A549 (cell line): ENCODE measurements at regions not wholly inside any gene's neighbourhood (a gene's known extent, or its start where the extent isn't known, plus 50 kb on each side); places are given as distances from the start of the nearest gene placed in this dataset.

Experiments
- ATAC-seq, 2 experiments: fragments of 200-7000 bp in 1 of 2; fragments of >200 bp in 1 of 2; cut with Nextera tagmentation in 1 of 2; cut with Tn5 transposase in 1 of 2; 3 replicates each; pipeline versions ENCODE4 v1.8.0 to v1.9.1; 2018 to 2020; ENCODE audit warnings: mild to moderate bottlenecking in 1 of 2, moderate library complexity in 1 of 2
- CTCF ChIA-PET: fragments of 300-600 bp; sonication (Branson Sonifier 250); formaldehyde crosslinking; extraction: SDS; loops from one replicate; lab custom pipeline; 2021; ENCODE audit warnings: antibody characterized with exemption, inconsistent platforms; lab: Yijun Ruan, JAX
- POLR2A ChIA-PET: fragments of 350-600 bp; formaldehyde crosslinking; extraction: SDS; loops from one replicate; lab custom pipeline; 2021; ENCODE audit warnings: antibody characterized with exemption, inconsistent platforms; lab: Yijun Ruan, JAX
- DNase-seq, 2 experiments: peaks; one replicate each; pipeline versions ENCODE4 v3.0.0 to v3.0.0-alpha.2; 2011 to 2016; ENCODE audit warnings: low read depth in 1 of 2, low spot score in 1 of 2
- FAIRE-seq: peaks from 2 replicates; lab custom pipeline; 2011; peaks lifted over from hg19 to GRCh38; lab: Jason Lieb, UNC
- H3K27ac ChIP-seq, 2 experiments: fragments of >200 bp; sonication (Bioruptor Twin); formaldehyde crosslinking; 3 replicates each; pipeline ENCODE4 v1.5.1; 2016 to 2017
- H3K4me1 ChIP-seq: fragments of >200 bp; sonication (Bioruptor Twin); formaldehyde crosslinking; 3 replicates; pipeline ENCODE4 v1.6.1; 2016
- H3K4me2 ChIP-seq: fragments of >200 bp; sonication (Bioruptor Twin); formaldehyde crosslinking; 3 replicates; pipeline ENCODE4 v1.6.1; 2016
- H3K4me3 ChIP-seq: fragments of >200 bp; sonication (Bioruptor Twin); formaldehyde crosslinking; 3 replicates; pipeline ENCODE4 v1.5.1; 2016
- H3K9me3 ChIP-seq: fragments of >200 bp; sonication (Bioruptor Twin); formaldehyde crosslinking; 3 replicates; pipeline ENCODE4 v1.6.1; 2016
- BHLHE40 ChIP-seq: IDR thresholded peaks from 2 replicates; pipeline ENCODE4 v1.6.1; 2012; ENCODE audit warnings: low read depth, low read length, inconsistent platforms
- CBX2 ChIP-seq: fragments of 200-600 bp; sonication (generic); IDR thresholded peaks from 2 replicates; pipeline ENCODE4 v1.6.1; 2016; ENCODE audit warnings: low read depth, mild to moderate bottlenecking, borderline replicate concordance
- CBX8 ChIP-seq: fragments of 200-600 bp; sonication (generic); IDR thresholded peaks from 2 replicates; pipeline ENCODE4 v1.6.1; 2016
- CHD2 ChIP-seq: fragments of 150-350 bp; IDR thresholded peaks from 2 replicates; pipeline ENCODE4 v1.6.1; 2014; ENCODE audit warnings: low read length; ENCODE audit not compliant: partially characterized antibody
- EHMT2 ChIP-seq: fragments of 200-600 bp; sonication (generic); IDR thresholded peaks from 2 replicates; pipeline ENCODE4 v1.6.1; 2016; ENCODE audit warnings: antibody characterized with exemption, low read depth, mild to moderate bottlenecking, moderate library complexity
- GATA3 ChIP-seq: IDR thresholded peaks from 2 replicates; pipeline ENCODE4 v1.6.1; 2012; ENCODE audit warnings: borderline replicate concordance
- HOXA7 ChIP-seq: fragments of 250-450 bp; sonication (Bioruptor Pico); IDR thresholded peaks from 2 replicates; pipeline ENCODE4 v1.5.0; 2020; ENCODE audit warnings: mild to moderate bottlenecking, moderate library complexity
- HOXB13 ChIP-seq: fragments of 250-450 bp; sonication (Bioruptor Pico); IDR thresholded peaks from 2 replicates; pipeline ENCODE4 v1.5.0; 2020; ENCODE audit warnings: low read depth, mild to moderate bottlenecking, moderate library complexity
- JUNB ChIP-seq: fragments of >200 bp; sonication (Bioruptor Twin); formaldehyde crosslinking; IDR thresholded peaks from 2 replicates; pipeline ENCODE4 v1.6.1; 2016
- KDM1A ChIP-seq: fragments of 200-600 bp; sonication (generic); IDR thresholded peaks from 2 replicates; pipeline ENCODE4 v1.6.1; 2016; ENCODE audit warnings: low read depth, mild to moderate bottlenecking
- NR3C1 ChIP-seq: fragments of >200 bp; sonication (Bioruptor Twin); formaldehyde crosslinking; IDR thresholded peaks from 3 replicates; pipeline ENCODE4 v1.6.1; 2017
- PHF8 ChIP-seq: fragments of 200-600 bp; sonication (generic); IDR thresholded peaks from 2 replicates; pipeline ENCODE4 v1.6.1; 2016; ENCODE audit warnings: low read depth, mild to moderate bottlenecking, antibody characterized with exemption, moderate library complexity, borderline replicate concordance
- POLR2A ChIP-seq: IDR thresholded peaks from 2 replicates; pipeline ENCODE4 v1.6.1; 2012; ENCODE audit warnings: mild to moderate bottlenecking, low read length
- POLR2AphosphoS2 ChIP-seq: conservative IDR thresholded peaks from 2 replicates; pipeline ENCODE4 v1.6.1; 2012; ENCODE audit warnings: low read length, improper control_type of control experiment, inconsistent platforms
- RARB ChIP-seq: fragments of 250-450 bp; sonication (Bioruptor Pico); IDR thresholded peaks from 2 replicates; pipeline ENCODE4 v1.8.0; 2021; ENCODE audit warnings: mild to moderate bottlenecking, moderate library complexity
- RCOR1 ChIP-seq: fragments of 150-350 bp; IDR thresholded peaks from 2 replicates; pipeline ENCODE4 v1.6.1; 2014; ENCODE audit warnings: antibody characterized with exemption, low read length, low read depth
- REST ChIP-seq: fragments of 200-600 bp; sonication (generic); IDR thresholded peaks from 2 replicates; pipeline ENCODE4 v1.6.1; 2016; ENCODE audit warnings: antibody characterized with exemption, mild to moderate bottlenecking, moderate library complexity
- SMC3 ChIP-seq: fragments of >200 bp; sonication (Bioruptor Twin); formaldehyde crosslinking; IDR thresholded peaks from 3 replicates; pipeline ENCODE4 v1.6.1; 2018; ENCODE audit warnings: inconsistent platforms
- ZC3H11A ChIP-seq: fragments of 450-650 bp; IDR thresholded peaks from 2 replicates; pipeline ENCODE4 v1.6.1; 2014; ENCODE audit warnings: antibody characterized with exemption, mild to moderate bottlenecking
- ZFP36 ChIP-seq: fragments of 450-650 bp; IDR thresholded peaks from 2 replicates; pipeline ENCODE4 v1.6.1; 2014; ENCODE audit warnings: borderline replicate concordance; ENCODE audit not compliant: partially characterized antibody
- WGBS: methylation state at CpG from one replicate; pipeline ENCODE4 v1.1.6; 2017; ENCODE audit errors: missing lambda C conversion rate; 5-methylcytosine and 5-hydroxymethylcytosine counted together
- TF ChIP-seq, protein P1 (sequence below): fragments of 250-450 bp; sonication (Bioruptor Pico); IDR thresholded peaks from 2 replicates; pipeline ENCODE4 v1.5.0; 2020; ENCODE audit warnings: low read depth, mild to moderate bottlenecking, moderate library complexity
- TF ChIP-seq, protein P2 (sequence below): IDR thresholded peaks from 2 replicates; pipeline ENCODE4 v1.6.1; 2012; ENCODE audit warnings: low read depth, borderline replicate concordance
- TF ChIP-seq, protein P3 (sequence below): fragments of 450-650 bp; IDR thresholded peaks from 2 replicates; pipeline ENCODE4 v1.6.1; 2014; ENCODE audit warnings: antibody characterized with exemption

- Histone ChIP-seq H3K4me2 (no peak overlapping the region), H3K9me3 (no peaks in the 10 kb centered on the region), H3K4me1 (no peaks in the 10 kb centered on the region), H3K27ac (no peak overlapping the region), H3K4me3 (no peak overlapping the region)
- no peak for ATAC-seq
- CTCF ChIA-PET = interaction anchor here (1.3 kb wide), 1 partner anchor 12 kb away, joined by 4 read pairs; no protein-coding TSS in a partner anchor
- WGBS = under 1% methylated on average over 5 of the region's 5 CpGs
- TF ChIP-seq CBX2 (no peak), RCOR1 (no peak), ZC3H11A (no peak), KDM1A (no peak), BHLHE40 (no peak), POLR2A (no peak), RARB (CRISPR knock-in tag) (no peak), POLR2AphosphoS2 (no peak), CHD2 (no peak), SMC3 (no peak), PHF8 (no peak), HOXA7 (CRISPR knock-in tag) (no peak), GATA3 (no peak), ZFP36 (no peak)
- TF ChIP-seq, protein P1, sequence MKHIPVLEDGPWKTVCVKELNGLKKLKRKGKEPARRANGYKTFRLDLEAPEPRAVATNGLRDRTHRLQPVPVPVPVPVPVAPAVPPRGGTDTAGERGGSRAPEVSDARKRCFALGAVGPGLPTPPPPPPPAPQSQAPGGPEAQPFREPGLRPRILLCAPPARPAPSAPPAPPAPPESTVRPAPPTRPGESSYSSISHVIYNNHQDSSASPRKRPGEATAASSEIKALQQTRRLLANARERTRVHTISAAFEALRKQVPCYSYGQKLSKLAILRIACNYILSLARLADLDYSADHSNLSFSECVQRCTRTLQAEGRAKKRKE (CRISPR knock-in tag) = no peak
- POLR2A ChIA-PET = no interaction called here
- DNase-seq = no peak
- FAIRE-seq = no peak
Measured at GRCh38 chr12:114185036-114185435, 218.9 kb upstream of the RBM19 start.

- TF ChIP-seq BHLHE40 (no peak), NR3C1 (no peak), KDM1A (no peak), HOXB13 (CRISPR knock-in tag) (no peak), EHMT2 (no peak), CBX8 (no peak)
- TF ChIP-seq, protein P2, sequence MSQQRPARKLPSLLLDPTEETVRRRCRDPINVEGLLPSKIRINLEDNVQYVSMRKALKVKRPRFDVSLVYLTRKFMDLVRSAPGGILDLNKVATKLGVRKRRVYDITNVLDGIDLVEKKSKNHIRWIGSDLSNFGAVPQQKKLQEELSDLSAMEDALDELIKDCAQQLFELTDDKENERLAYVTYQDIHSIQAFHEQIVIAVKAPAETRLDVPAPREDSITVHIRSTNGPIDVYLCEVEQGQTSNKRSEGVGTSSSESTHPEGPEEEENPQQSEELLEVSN = no peak
- TF ChIP-seq, protein P3, sequence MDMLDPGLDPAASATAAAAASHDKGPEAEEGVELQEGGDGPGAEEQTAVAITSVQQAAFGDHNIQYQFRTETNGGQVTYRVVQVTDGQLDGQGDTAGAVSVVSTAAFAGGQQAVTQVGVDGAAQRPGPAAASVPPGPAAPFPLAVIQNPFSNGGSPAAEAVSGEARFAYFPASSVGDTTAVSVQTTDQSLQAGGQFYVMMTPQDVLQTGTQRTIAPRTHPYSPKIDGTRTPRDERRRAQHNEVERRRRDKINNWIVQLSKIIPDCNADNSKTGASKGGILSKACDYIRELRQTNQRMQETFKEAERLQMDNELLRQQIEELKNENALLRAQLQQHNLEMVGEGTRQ = no peak
- TF ChIP-seq, all 56 proteins: peak for 0
- POLR2A ChIA-PET = no interaction called here
- H3K4me2 ChIP-seq = no peak overlapping the region
- CTCF ChIA-PET = interaction anchor here (1.0 to 1.9 kb wide), 2 partner anchors 8 to 14 kb away, joined by 3 to 10 read pairs; no protein-coding TSS in a partner anchor
- H3K27ac ChIP-seq = no peak overlapping the region
- no peak for FAIRE-seq
- 15% methylated on average over 1 of the region's 1 CpG for WGBS
- H3K4me3 ChIP-seq = no peak overlapping the region
- no peak for ATAC-seq
- no peaks in the 10 kb centered on the region for H3K9me3 ChIP-seq
- no peak for DNase-seq
- no peaks in the 10 kb centered on the region for H3K4me1 ChIP-seq
Measured at GRCh38 chr12:114174326-114174725, 208.2 kb upstream of the RBM19 start.

- no peak overlapping the region for H3K27ac ChIP-seq
- H3K9me3 ChIP-seq = no peaks in the 10 kb centered on the region
- CTCF ChIA-PET = interaction anchor here (0.6 to 1.2 kb wide), 2 partner anchors 13 to 295 kb away, joined by 3 to 4 read pairs; no protein-coding TSS in a partner anchor
- no peak overlapping the region for H3K4me3 ChIP-seq
- TF ChIP-seq REST (no peak), JUNB (no peak)
- TF ChIP-seq, protein P2 = no peak
- H3K4me2 ChIP-seq = no peak overlapping the region
- H3K4me1 ChIP-seq = no peaks in the 10 kb centered on the region
- POLR2A ChIA-PET = no interaction called here
- ATAC-seq = no peak
- 25% methylated on average over 4 of the region's 4 CpGs for WGBS
- FAIRE-seq = no peak
- no peak for DNase-seq
Measured at GRCh38 chr12:114172135-114172534, 206.0 kb upstream of the RBM19 start.
